RWPE2 (cell line): ENCODE measurements at regions not wholly inside any gene's neighbourhood (a gene's known extent, or its start where the extent isn't known, plus 50 kb on each side); places are given as distances from the start of the nearest gene placed in this dataset.

ENCODE experiments used
- ATAC-seq: fragments of 200-7000 bp; cut with Tn5 transposase; 3 replicates; pipeline ENCODE4 v1.9.1; 2021; ENCODE audit warnings: low read depth
- DNase-seq: peaks from one replicate; pipeline ENCODE4 v3.0.0-alpha.2; 2020; ENCODE audit warnings: low spot score
- H3K27ac ChIP-seq: fragments of 450-650 bp; 2 replicates; pipeline ENCODE4 v1.5.1; 2017; ENCODE audit warnings: mild to moderate bottlenecking; ENCODE audit not compliant: poor library complexity, severe bottlenecking
- H3K27me3 ChIP-seq: fragments of 250-450 bp; sonication (Bioruptor Pico); 2 replicates; pipeline ENCODE4 v1.5.1; 2021; ENCODE audit warnings: mild to moderate bottlenecking, moderate library complexity; ENCODE audit not compliant: insufficient read depth, poor library complexity, severe bottlenecking
- H3K36me3 ChIP-seq: fragments of 250-450 bp; sonication (Bioruptor Pico); 2 replicates; pipeline ENCODE4 v1.5.1; 2020; ENCODE audit warnings: low read depth, mild to moderate bottlenecking, moderate library complexity
- H3K4me1 ChIP-seq: fragments of 250-450 bp; sonication (Bioruptor Pico); 2 replicates; pipeline ENCODE4 v1.5.1; 2021; ENCODE audit warnings: mild to moderate bottlenecking, moderate library complexity; ENCODE audit not compliant: insufficient read depth, poor library complexity, severe bottlenecking
- H3K4me3 ChIP-seq: fragments of 250-450 bp; sonication (Bioruptor Pico); 2 replicates; pipeline ENCODE4 v1.5.1; 2021; ENCODE audit warnings: mild to moderate bottlenecking, moderate library complexity; ENCODE audit not compliant: severe bottlenecking
- H3K9me3 ChIP-seq: fragments of 250-450 bp; sonication (Bioruptor Pico); 2 replicates; pipeline ENCODE4 v1.5.1; 2021; ENCODE audit warnings: mild to moderate bottlenecking, moderate library complexity; ENCODE audit not compliant: severe bottlenecking
- TF ChIP-seq, protein P1 (sequence below): fragments of 450-650 bp; IDR thresholded peaks from one replicate; pipeline ENCODE4 v1.5.1; 2017; ENCODE audit warnings: mild to moderate bottlenecking, moderate library complexity; ENCODE audit not compliant: poor library complexity, severe bottlenecking

GRCh38 chr19:30729451-30729850, 357.3 kb downstream of the ZNF536 start:
- Histone ChIP-seq H3K27me3 (no peaks in the 10 kb centered on the region), H3K27ac (no peak overlapping the region), H3K9me3 (no peaks in the 10 kb centered on the region), H3K36me3 (no peaks in the 10 kb centered on the region), H3K4me3 (no peak overlapping the region), H3K4me1 (no peaks in the 10 kb centered on the region)
- ATAC-seq (no peak), DNase-seq (no peak)
- TF ChIP-seq, protein P1, sequence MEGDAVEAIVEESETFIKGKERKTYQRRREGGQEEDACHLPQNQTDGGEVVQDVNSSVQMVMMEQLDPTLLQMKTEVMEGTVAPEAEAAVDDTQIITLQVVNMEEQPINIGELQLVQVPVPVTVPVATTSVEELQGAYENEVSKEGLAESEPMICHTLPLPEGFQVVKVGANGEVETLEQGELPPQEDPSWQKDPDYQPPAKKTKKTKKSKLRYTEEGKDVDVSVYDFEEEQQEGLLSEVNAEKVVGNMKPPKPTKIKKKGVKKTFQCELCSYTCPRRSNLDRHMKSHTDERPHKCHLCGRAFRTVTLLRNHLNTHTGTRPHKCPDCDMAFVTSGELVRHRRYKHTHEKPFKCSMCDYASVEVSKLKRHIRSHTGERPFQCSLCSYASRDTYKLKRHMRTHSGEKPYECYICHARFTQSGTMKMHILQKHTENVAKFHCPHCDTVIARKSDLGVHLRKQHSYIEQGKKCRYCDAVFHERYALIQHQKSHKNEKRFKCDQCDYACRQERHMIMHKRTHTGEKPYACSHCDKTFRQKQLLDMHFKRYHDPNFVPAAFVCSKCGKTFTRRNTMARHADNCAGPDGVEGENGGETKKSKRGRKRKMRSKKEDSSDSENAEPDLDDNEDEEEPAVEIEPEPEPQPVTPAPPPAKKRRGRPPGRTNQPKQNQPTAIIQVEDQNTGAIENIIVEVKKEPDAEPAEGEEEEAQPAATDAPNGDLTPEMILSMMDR, result no peak

DNA sequence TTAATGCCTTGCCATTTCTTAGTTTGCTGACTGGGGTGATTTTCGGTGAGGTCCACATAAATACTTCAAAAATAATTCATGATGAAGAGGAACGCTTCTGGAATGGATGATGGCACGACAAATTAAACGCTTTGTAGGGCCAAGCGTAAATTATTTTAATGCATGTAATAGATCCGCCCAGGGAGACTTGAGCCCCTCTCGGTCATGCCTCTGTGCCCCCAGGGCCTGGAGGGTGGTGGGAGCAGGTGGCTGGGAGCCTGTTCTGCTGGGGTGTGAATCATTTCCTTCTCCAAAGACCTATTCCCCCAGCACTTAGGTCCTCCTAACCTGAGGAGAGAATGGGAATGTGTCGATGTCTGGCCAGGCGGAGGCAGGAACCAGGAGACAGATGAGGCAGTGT, 350.6 kb downstream of the ZNF536 start:
- ATAC-seq (no peak), DNase-seq (no peak)
- TF ChIP-seq, protein P1, result no peak
- Histone ChIP-seq H3K9me3 (no peaks in the 10 kb centered on the region), H3K36me3 (no peaks in the 10 kb centered on the region), H3K4me1 (no peaks in the 10 kb centered on the region), H3K4me3 (no peak overlapping the region), H3K27me3 (no peaks in the 10 kb centered on the region), H3K27ac (no peak overlapping the region)

GRCh38 chr19:30722186-30722585, 350.0 kb downstream of the ZNF536 start:
- no peak for ATAC-seq
- Histone ChIP-seq H3K27me3 (no peaks in the 10 kb centered on the region), H3K4me3 (no peak overlapping the region), H3K4me1 (no peaks in the 10 kb centered on the region), H3K27ac (no peak overlapping the region), H3K36me3 (no peaks in the 10 kb centered on the region), H3K9me3 (no peaks in the 10 kb centered on the region)
- no peak for DNase-seq
- TF ChIP-seq, protein P1, result no peak

- peak; percentile 55 for ATAC-seq
- Histone ChIP-seq H3K4me1 (no peaks in the 10 kb centered on the region), H3K27me3 (no peaks in the 10 kb centered on the region), H3K4me3 (peak overlapping the region; percentile 36), H3K27ac (no peak overlapping the region), H3K9me3 (no peaks in the 10 kb centered on the region), H3K36me3 (no peaks in the 10 kb centered on the region)
- DNase-seq, result no peak
- TF ChIP-seq, protein P1, result no peak
These were observed 347.8 kb downstream of the ZNF536 start for GRCh38 chr19:30719999-30720345.

GRCh38 chr19:30719189-30719998, 347.2 kb downstream of the ZNF536 start:
- DNase-seq (no peak), ATAC-seq (peak; percentile 83)
- H3K27ac ChIP-seq, result no peak overlapping the region
- no peaks in the 10 kb centered on the region for H3K36me3 ChIP-seq
- H3K27me3 ChIP-seq, result no peaks in the 10 kb centered on the region
- no peaks in the 10 kb centered on the region for H3K9me3 ChIP-seq
- peak overlapping the region; percentile 36 for H3K4me3 ChIP-seq
- TF ChIP-seq, protein P1, result peak; percentile 40
- H3K4me1 ChIP-seq, result no peaks in the 10 kb centered on the region
